ENCODE measurements at regions not wholly inside any gene's neighbourhood (a gene's known extent, or its start where the extent isn't known, plus 50 kb on each side); places are given as distances from the start of the nearest gene placed in this dataset.
"Not testable (repeated sequence)": the region's sequence is repeated elsewhere in the genome, so short reads cannot be mapped to it uniquely, and the experiment has no call there.

GRCh38 chr10:78464118-78464855 is 430.6 kb downstream of the RPS24 start:
- DNase-seq: no peak

DNA sequence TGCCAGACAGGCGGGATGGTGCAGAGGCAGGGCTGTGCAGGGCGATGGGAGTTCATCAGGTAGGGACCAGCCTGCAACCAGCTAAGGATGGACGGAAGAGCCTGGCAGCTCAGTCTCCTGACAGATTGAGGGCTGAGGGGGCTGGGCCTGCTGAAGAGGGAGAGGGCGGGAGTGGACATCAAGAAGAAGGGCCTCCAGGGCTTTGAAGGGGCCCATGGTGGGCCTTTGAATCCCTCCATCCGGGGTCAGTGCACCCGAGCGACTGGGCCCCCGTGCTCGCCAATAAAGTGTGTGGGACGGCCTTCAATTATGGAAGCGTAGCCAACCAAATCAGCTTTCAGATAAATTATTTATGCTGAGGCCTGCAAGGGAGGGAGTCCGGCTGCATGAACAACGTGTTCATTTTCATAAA is 431.2 kb downstream of the RPS24 start:
- no peak for DNase-seq

DNA sequence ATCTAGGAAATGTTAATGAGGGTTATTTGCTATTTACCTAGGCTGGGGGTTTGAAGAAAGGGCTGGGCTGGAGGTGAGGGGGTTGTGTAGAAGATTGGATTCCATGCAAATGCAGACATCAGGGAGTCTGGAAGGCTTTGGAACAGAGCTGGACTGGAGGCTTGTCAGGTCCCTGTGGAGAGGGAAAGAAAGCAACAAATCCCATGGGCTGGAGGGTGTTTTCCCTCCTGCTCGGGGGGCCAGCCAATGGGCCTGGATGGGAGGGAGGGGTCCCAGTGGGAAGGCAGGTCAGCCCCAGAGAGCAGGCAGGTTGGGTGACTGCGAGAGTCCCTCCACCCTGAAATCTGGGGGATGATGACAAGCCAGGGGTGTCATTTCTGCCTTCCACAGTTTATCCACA is 431.8 kb downstream of the RPS24 start:
- DNase-seq: no peak

DNA sequence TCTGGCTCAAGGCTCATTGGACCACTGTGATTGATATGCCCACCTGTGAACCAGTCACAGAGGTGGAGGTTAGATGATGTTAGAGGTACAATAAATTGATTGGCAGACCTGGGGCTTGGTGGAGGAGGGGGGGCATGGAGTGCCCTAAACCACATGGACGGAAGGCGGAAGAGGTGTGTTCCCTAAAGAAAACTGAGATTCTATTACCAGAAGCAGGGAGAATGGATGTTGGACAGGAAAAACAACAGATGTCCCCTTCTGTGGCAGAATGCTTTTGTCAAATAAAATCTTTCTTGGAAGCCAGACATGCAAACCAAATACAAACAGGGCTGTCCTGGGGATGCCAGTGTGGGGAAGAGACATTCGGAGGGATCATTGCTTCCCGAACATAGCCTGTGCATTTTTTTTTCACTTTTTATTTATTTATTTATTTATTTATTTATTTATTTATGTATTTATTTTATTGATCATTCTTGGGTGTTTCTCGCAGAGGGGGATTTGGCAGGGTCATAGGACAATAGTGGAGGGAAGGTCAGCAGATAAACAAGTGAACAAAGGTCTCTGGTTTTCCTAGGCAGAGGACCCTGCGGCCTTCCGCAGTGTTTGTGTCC is 433.9 kb downstream of the RPS24 start:
- no peak for DNase-seq

GRCh38 chr10:78468731-78469130 is 435.1 kb downstream of the RPS24 start:
- DNase-seq: not testable (repeated sequence)

DNA sequence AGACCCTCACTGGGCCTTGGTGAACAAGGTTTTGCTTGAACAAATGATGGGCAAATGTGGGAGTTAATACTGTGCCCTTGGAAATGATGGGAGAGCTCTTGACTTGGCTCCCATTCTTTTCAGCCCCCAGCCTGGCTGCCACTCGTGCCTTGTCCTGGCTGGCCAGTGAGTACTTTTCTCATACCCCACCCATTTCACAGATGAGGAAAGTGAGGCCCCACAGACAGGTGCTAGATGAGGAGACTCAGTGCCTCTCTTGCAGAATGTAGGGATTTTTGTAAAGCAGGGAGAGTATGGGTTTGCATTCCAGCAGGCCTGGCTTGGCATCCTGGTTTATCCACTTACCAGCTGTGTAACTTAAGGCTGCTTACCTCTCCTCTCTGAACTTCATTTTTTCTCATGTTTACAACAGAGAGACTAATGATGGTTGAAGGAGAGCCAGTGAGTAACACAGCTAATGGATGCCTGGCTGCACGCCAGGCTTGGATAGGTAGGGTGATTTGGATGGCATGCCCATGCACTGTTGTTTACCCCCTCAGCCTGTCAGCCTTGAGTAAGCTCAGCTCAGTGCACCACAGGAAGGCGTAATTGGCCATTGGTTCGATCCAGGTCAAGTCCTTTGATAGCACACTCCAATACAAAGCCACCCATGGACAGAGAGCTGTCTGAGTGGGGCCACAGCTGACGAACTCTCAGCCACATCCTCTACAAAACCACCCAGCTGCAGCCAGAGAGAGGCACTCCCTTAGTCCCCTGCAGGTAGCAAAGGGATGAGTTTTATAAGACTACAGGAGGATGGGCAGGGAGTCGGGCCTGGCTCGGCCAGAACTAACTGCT is 436.8 kb downstream of the RPS24 start:
- no peak for DNase-seq

GRCh38 chr10:78471326-78471722 is 437.7 kb downstream of the RPS24 start:
- no peak for DNase-seq

GRCh38 chr10:78471723-78472550 is 438.3 kb downstream of the RPS24 start:
- DNase-seq: no peak

- no peak for DNase-seq
These were observed 438.9 kb downstream of the RPS24 start for GRCh38 chr10:78472551-78472890.

- no peak for DNase-seq
These were observed 439.3 kb downstream of the RPS24 start for GRCh38 chr10:78473006-78473405.

DNA sequence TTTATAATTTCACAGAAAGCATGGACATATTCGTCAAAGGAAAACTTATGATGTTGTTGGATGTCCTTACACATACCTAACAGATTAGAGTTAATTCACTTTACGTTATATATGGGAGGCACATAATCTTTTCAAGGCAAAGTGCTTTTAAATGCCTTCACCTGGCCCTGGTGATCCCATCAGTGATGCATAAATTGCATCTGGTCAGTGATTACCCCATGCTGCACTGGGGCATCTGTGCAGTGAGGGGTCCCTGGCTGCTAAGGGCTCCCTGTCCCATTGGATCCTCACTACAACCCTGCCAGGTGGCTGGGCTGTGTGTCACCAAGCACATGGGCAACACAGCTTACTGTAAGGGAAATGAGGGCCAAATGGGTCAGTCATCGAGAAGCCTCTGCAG is 441.1 kb downstream of the RPS24 start:
- no peak for DNase-seq

DNA sequence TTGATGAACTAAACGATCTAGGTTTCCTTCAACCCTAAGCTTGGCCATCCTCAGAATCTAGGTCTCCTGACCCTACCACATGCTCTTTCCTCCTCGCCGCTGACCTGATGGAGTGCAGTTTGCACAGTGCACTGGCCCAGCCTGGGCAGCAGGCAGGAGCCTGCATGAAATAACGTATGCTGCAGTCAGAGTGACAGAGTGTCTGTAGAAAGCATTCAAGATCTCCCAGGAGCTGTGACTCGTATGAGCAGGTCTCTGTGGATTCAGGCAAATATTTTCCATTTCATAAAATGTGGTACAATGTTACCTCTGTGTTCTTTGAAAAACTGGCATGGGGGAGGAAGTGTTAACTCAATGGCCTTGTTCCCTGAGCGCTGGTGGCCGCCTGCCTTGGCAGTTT is 441.8 kb downstream of the RPS24 start:
- no peak for DNase-seq

- DNase-seq: no peak
These were observed 442.5 kb downstream of the RPS24 start for GRCh38 chr10:78476156-78476555.

DNA sequence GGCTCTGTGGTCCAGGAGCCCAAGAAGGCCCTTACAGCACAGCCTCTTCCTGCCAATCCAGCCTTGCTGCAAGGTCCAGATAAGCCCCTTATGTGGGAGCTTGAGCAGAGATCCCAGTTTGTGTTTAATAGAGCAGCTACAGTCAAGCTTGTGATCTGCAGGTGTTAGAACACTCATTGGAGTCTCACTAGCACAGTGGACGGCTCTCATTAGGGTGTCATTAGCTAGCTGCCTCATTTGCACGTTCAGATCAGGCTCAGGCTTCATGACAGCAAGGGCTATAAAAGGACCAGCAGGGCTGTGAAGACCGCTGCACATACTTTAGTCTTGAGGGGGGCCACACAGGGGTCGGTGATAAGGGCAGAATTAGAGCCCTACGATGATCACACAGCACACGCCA is 443.2 kb downstream of the RPS24 start:
- DNase-seq: no peak

GRCh38 chr10:78478919-78479318 is 445.3 kb downstream of the RPS24 start:
- DNase-seq: no peak

DNA sequence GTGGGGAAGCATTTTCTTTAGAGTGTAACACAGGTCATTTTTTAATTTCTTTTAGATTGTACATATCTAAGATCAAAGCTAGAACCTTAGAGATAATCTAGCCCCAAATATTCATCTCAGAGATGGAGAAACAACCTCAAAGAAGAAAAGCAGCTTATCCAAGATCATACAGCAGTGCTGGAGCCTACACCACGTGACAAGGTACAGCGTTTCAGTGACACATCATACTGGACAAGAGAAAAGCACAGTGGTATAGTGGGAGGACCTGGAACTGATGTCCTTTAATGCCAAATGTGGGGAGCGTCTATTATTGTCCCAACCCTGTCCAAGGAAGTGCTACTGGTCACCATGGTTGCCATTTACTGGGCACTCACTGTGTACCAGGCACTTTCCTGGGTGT is 445.8 kb downstream of the RPS24 start:
- no peak for DNase-seq

DNA sequence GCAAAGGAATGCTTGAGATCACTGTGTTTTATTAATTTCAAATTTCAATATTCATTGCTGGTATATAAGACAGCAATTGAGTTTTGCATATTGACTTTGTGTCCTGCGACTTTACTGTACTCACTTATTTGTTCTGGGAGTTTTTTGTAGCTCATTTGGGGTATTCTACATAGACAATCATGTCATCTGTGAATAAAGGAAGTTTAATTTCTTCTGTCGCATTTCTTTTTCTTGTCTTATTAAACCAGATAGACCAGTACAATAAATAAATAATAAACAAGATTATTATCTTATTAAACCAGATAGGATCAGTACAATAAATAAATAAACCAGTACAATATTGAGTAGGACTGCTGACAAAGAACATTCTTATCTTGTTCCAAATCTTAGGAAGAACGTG is 448.2 kb downstream of the RPS24 start:
- no peak for DNase-seq

DNA sequence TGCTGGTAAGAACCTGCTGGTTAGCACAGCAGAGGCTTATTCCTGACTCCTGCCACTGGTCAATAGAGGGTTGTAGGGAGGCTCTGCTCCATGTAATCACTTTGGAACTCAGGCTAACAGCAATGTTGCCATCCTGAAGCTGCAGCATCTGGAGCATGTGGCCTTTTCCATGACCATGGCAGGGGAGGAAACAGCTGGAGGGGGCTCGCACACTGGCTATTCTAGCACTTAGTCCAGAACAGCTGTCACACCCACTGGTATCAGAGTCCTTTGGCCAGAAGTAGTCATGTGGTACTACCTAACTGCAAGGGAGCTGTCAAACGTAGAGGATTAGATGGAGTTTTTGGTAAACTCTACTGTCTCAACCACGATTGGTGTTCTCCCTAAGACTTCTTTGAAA is 450.0 kb downstream of the RPS24 start:
- no peak for DNase-seq

DNA sequence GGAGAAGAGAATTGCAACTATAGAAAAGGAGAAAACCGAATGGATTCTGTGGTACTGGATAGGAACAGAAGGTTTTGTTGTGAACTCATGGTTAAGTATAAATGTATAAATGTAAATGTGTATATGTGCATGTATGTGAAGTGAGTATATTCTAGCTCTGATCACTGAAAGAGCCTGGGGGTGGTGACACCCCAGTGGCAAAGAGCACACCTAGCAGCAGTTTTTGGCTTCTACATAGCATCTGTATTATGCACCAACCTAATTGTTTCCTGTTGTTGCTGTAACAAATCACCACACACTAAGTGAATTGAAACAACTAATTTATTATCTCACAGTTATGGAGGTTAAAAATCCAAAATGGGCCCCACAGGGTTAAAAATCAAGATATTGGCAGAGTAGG is 455.4 kb downstream of the RPS24 start:
- DNase-seq: no peak

DNA sequence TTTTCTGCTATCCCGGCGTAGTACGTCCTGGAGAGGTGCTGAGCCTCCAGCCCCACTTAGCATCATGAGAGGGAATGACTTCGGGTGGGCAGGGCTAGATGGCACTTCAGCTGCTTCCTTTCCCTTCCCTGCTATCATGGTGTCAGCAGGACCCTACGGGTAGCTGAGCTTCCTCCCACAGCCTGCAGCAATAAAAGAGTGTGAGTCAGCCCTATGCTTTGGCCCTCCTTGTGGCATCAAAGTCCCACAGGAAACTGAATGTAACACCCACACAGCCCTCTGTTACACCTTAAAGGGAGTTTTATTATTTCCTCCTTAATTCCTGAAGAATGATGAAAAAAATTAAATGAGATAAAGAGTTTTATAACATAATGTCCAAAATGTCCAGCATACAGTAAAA is 458.1 kb downstream of the RPS24 start:
- no peak for DNase-seq

DNA sequence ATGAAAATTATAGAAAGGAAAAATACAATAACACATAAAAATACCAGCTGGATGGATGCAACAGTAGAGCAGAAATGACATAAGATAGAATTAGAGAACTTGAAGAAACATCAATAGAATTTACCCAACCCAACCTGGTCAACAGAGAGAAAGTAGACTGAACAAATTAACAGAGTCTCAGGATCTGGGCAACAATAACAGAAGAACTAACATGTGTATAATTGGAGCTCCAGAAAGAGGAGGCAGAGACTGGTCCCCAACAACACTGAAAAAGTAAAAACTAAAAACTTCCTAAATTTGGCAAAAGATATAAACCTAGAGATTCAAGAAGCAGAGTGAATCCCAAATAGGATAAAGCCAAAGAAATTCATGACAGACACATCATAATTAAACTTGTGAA is 458.8 kb downstream of the RPS24 start:
- DNase-seq: no peak

- DNase-seq: no peak
These were observed 460.5 kb downstream of the RPS24 start for GRCh38 chr10:78494179-78494578.

- no peak for DNase-seq
These were observed 468.7 kb downstream of the RPS24 start for GRCh38 chr10:78502210-78502936.

Data from stimulated activated CD4-positive, alpha-beta T cell treated with anti-CD3 and anti-CD28 coated beads, Interleukin-1b, Interleukin-23, amount 100 ng/mL, for 48 hours (primary cell).